Activated CD4-positive, alpha-beta T cell treated with anti-CD3 and anti-CD28 coated beads for 4 hours (primary cell): ENCODE measurements at regions not wholly inside any gene's neighbourhood (a gene's known extent, or its start where the extent isn't known, plus 50 kb on each side); places are given as distances from the start of the nearest gene placed in this dataset.
"Not testable (repeated sequence)": the region's sequence is repeated elsewhere in the genome, so short reads cannot be mapped to it uniquely, and the experiment has no call there.

Source experiments
- DNase-seq, 2 donors: peaks; one replicate each; pipeline ENCODE4 v3.0.0-alpha.2; 2020

- no peak for DNase-seq
Observed at GRCh38 chr2:182477774-182478173, 50.9 kb upstream of the PDE1A start.

GRCh38 chr2:182481676-182482075 is 54.8 kb upstream of the PDE1A start:
- no peak for DNase-seq

- no peak for DNase-seq
Observed at GRCh38 chr2:182482511-182482910, 55.7 kb upstream of the PDE1A start.

DNA sequence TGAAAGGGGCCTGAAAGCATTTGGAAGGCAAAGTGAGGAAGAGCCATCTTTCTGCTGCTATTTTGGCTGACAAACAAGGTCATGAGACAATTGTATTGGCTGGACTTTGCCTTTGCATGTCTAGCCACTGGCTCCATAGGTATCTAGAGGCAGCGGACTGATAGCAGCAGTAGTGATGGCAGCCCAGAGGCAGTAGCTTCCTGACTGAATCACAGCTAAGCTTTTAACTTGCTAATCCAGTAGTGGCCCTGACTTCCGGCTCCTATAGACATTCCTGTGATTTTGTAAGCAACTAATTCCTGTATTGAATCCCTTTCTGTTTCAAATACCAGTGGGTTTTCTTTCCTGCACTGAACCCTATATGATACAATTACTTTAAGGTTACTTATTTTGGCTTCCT is 69.8 kb upstream of the PDE1A start:
- no peak for DNase-seq

GRCh38 chr2:182499706-182500470 is 73.1 kb upstream of the PDE1A start:
- no peak for DNase-seq

- DNase-seq, result no peak
Observed at GRCh38 chr2:182503886-182504285, 77.0 kb upstream of the PDE1A start.

DNA sequence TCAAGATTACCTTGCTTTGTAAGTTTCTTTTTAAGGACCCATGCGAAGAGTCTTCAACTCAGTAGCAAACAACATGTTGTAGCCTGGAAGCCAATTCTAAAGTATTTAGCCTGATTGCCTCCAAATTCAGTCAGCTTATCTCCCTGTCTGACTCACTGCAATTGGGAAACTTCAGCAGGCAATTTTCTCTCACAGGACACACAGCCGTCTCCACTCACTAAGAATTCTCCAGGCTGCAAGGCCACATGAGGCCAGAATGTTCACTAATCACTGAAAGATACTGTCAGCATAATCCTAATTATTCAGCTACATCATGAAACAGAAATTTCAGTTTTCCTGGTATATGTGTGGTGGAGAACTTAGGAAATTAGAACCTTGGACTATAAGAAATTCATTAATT is 78.1 kb upstream of the PDE1A start:
- DNase-seq, result no peak

GRCh38 chr2:182506606-182507005 is 79.8 kb upstream of the PDE1A start:
- no peak for DNase-seq

GRCh38 chr2:182508583-182508982 is 81.7 kb upstream of the PDE1A start:
- not testable (repeated sequence) for DNase-seq

DNA sequence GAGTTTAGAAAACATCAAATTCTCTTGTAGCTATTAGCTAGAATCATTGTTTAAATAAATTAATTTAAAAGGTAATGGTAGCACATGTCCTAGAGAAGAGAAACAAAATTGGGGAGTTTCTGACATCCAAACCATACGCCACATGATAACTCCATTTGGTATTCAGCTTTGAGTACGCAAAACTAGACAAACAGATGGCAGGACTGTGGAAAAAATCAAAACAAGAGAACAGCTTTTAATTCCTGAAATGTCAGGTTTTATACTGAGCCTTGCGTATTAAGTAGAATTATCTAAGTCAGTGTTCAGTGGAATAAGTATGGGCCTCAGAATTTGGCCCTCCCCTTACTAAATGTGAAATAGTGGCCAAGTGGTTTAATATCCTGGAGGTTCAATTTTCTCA is 82.4 kb upstream of the PDE1A start:
- no peak for DNase-seq

DNA sequence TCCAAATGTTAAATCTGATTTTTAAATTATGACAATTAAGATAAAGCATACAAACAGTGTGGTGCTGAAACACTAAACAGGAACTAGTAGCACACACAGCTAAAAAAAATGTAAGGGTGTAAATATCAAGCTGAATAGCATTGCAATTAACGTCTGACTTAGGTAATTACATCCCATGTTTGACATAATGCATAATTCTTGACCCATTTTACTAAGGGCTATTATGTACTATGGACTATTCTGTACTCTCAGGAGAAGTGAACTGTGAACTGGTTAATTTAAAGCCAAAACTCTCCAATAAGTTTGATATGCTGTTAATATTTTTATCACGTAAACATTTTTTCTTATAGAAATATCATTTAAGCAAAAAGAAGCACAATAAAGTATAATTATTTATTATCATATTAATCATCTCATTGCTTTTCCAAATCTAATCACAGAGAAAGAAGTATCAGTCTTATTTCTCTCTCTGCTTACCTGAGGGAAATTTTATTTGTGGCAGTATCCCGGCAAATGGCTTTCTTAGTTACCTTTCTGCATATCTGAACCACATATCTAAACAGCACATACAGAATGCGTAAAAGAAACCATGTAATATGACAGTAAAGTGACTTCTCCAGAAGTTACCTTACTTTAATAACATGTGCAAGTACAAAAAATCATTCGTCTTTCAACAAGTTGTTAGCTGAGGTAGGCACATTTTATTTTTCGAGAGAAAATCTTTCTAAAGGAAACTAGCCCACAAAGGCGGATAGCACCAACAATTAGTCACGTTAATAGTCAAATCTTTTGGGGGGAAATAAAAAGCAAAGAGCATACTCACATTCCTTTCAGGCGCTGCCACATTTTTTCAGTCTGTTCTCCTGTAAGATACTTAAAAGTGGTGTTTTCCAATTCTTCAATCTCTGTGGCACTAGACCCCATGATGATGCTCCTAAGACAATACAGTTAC is 94.9 kb upstream of the PDE1A start:
- DNase-seq, result no peak

DNA sequence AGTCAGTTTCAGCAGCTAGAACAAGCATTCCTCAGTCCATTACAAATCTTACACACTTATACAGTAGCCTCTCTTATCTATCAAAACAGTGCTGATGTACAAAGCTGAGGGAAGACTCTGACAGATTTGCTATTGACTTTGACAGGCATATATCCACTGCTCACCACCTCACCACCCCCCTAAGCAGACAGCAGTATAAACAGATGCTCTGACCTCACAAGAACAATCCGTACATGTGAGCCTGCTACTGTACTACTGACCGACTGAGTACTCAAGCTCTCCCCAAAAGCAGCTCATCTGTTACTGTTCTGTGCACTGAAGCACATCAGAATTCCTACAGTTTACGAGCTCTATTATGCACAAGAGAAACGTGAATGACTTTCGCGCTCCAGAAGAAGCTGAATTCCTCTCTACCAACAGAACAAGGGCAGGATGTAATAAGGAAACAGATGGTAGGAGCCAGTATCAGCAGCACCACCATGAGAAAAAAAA is 95.6 kb upstream of the PDE1A start:
- DNase-seq, result no peak

DNA sequence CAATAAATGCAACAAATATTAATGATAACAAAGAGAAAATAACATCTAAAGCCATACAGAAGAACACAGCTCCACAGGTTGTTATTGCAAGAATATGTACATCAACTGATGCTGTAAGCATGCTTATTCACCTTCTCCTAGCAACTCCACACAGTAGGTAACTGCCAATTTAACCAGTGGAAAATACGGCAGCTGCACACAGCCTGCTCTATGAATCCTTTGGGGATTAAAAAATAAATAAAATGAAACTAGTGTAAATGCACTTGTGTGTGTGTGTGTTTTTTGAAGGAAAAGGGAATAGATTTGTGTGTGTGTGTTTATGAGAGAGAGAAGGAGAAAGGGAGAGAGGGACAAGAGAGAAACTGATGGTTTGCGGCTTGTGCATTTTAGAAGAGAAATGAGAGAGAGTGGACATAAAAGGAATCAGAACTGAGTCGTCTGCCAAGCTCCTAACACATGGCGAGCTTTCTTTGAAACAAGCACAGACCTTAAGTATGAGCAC is 96.2 kb upstream of the PDE1A start:
- DNase-seq, result no peak

- no peak for DNase-seq
Observed at GRCh38 chr2:182530636-182531035, 103.8 kb upstream of the PDE1A start.

- no peak for DNase-seq
Observed at GRCh38 chr2:182540252-182540651, 113.4 kb upstream of the PDE1A start.

DNA sequence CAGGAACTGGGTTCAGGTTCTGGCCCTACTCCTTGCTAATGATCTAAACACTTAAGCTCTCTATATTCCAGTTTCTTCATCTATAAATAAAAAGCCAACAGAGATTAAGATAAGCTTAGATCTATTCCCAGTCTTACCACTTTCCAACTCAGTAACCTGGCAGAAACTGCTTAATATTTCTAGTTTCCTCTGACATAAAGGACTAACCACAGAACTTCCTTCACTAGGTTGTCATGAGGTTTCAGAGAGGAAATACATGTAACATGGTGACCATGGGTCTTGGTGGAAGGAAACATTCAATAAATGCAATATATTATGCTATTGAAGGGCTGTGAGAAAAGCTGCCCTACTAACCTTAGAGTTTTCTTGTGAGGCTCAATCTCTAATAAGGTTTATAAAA is 114.4 kb upstream of the PDE1A start:
- DNase-seq, result no peak

GRCh38 chr2:182542501-182543258 is 115.8 kb upstream of the PDE1A start:
- DNase-seq, result no peak

- DNase-seq, result no peak
Observed at GRCh38 chr2:182543741-182544525, 117.1 kb upstream of the PDE1A start.

DNA sequence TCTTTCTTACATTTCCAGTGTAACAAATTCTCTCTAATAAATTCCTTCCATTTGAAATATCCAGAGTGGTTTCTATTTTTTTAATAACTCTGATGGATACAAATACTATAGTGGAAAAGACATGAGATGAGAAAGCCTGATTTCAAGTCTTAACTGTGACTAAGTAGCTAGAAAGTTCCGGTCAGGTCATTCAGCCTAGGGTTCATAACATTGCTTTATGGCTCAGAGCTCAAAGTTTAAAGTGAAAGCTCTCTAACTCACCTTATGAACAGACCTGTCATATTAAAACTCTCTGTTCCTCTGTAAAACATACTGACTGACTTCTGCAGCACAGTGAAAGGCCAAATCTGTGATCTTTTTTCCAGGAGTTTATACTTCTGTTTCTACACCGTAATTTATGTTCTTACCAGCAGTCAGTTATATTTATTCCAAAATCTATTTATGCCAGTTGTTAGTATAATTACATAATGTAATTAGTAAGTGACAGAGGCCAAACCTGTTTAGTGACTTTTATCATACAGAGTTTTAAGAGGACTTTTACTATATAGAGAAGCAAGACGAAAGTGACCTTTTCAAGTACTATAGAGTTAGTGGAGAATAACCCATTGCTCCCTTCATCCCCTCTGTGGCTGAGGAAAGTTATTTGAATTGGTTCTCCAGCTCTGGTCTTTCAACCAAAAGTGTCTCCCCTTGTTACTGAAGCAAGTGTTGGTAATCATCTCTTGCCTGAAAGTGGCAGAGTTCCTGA is 118.8 kb upstream of the PDE1A start:
- DNase-seq, result no peak

- no peak for DNase-seq
Observed at GRCh38 chr2:182548031-182548950, 121.5 kb upstream of the PDE1A start.
